GM12874 (cell line): ENCODE measurements at regions not wholly inside any gene's neighbourhood (a gene's known extent, or its start where the extent isn't known, plus 50 kb on each side); places are given as distances from the start of the nearest gene placed in this dataset.

Experiments used
- TF ChIP-seq, protein P1 (sequence below): IDR thresholded peaks from 2 replicates; pipeline ENCODE4 v1.5.1; 2011; ENCODE audit warnings: low read depth, mild to moderate bottlenecking, control low read depth, low read length, moderate library complexity; ENCODE audit not compliant: insufficient read depth

DNA sequence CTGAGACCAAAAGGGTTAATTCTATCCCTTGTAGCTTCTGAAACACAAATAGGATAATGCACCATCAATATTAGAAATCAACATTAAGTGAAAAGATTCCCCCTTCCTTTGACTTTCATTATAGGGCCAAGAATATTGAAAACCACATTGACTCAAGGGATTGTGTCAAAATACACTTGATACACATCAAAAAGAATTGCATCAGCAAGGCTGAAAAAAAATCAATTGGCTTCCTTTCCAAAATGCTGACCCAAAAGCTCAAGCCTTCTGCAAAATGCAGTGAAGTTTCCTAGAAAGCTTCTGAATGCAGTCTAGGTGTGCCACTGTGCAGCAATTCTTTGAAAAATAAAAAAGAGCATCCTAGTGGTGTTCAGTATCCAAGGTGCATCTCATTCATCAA is 674.4 kb downstream of the TOX3 start:
- TF ChIP-seq, protein P1, sequence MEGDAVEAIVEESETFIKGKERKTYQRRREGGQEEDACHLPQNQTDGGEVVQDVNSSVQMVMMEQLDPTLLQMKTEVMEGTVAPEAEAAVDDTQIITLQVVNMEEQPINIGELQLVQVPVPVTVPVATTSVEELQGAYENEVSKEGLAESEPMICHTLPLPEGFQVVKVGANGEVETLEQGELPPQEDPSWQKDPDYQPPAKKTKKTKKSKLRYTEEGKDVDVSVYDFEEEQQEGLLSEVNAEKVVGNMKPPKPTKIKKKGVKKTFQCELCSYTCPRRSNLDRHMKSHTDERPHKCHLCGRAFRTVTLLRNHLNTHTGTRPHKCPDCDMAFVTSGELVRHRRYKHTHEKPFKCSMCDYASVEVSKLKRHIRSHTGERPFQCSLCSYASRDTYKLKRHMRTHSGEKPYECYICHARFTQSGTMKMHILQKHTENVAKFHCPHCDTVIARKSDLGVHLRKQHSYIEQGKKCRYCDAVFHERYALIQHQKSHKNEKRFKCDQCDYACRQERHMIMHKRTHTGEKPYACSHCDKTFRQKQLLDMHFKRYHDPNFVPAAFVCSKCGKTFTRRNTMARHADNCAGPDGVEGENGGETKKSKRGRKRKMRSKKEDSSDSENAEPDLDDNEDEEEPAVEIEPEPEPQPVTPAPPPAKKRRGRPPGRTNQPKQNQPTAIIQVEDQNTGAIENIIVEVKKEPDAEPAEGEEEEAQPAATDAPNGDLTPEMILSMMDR: no peak

DNA sequence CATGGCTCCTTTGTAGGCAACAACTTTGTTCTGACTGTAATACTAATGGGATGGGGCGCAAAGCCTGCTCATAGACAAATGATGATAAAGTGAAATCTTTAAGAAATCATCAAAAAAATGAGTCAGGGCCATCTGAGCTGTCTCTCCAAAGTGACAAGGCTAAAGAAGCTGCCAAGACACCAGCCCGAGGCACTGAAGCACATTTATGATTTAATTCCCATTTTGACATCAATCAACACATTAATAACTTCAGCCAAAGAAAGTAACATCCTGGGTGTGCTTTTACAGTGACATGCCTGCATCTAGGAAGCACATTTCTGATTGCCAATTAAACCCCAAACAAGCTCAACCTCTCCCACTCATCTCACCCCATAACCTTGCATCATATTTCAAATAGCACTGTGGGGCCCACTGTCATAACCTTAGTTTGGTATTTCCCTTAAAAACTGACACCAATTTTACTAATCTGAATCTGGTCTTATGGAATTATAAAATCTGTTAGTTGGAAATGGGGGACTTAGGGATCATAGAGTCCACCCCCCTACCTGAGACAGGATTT is 676.6 kb downstream of the TOX3 start:
- TF ChIP-seq, protein P1: no peak

DNA sequence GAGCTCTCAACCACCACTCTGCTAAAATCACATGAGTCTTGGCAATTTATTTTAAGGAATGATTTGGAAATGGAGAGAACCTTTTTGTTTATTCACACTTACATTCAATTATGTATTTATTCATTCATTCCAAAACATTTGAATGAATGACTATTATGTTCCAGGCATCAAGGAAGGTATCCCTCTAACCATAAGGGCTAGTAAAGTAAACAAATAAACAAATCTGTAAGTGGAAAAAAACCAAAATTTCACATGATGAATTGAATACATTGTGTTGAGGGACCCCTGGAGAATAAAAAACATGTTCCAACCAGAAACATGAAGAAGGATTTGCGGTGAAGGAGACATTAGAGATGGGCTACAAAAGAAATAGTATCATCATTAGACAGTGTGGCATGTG is 677.8 kb downstream of the TOX3 start:
- TF ChIP-seq, protein P1: no peak

DNA sequence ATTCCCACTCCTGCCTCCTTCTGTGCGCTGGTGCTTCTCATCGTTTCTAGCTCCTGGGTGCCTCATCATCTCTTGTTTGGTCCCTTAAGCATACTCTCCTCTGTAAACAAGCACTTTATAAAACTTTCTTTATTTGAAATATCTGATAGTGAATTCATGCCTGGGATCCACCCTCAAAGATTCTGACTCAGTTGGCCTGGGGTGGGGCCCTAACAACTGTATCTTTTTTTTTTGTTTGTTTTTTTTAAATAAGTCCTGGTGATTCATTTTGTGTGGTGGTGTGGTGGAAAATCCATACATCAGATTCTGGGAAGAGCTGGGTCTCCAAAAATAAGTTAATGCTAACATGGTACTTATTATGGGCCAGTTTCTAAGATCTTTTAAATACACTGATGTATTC is 678.3 kb downstream of the TOX3 start:
- TF ChIP-seq, protein P1: no peak

DNA sequence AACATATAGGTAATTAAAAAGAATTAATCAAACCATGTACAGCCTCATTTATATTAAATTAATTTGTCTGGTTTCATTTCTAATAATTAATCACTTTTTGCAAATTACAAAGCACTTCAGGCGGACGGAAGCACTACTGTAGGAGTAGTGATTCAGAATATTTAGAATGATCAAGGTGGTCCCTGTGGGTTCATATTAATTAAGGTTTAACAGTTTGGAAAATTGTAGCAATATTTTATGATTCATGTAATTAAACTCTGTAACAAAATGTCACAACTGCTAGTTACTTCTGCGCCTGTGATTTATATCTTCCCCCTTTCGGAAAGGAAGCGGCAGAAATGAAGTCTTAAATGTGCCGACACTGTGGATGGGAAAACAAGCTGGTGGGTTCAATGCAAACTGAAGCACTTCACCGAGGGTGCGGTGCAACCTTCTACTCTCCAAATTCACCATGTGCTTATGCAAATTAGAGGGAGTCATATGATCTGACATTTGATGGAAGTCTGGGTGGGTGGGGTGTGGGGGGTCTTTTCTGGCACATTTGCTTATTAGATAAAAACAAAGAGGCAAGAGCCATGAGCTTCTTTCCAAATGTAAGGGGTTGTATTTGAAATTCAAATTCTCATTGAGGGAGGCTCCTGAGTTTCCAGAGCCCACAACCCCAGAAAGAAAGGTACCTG is 679.4 kb downstream of the TOX3 start:
- TF ChIP-seq, protein P1: no peak

DNA sequence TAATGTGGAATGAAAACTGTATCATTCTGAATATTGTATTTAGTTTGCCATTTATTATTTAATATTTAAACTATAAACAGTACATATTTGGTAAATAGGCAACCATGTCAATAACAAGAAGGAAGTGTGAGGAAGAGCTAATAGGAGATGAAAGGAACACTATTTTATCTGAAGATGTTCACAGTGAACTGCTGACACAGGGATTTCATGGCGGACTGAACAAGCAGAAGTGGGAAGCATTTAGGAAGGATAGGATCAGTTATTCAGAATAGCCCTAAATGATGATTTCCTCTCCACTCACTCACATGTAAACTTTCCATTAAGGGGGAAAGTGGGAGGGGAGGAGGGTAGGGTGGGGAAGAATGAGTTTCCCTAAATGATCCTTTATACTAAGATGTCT is 682.4 kb downstream of the TOX3 start:
- TF ChIP-seq, protein P1: no peak

DNA sequence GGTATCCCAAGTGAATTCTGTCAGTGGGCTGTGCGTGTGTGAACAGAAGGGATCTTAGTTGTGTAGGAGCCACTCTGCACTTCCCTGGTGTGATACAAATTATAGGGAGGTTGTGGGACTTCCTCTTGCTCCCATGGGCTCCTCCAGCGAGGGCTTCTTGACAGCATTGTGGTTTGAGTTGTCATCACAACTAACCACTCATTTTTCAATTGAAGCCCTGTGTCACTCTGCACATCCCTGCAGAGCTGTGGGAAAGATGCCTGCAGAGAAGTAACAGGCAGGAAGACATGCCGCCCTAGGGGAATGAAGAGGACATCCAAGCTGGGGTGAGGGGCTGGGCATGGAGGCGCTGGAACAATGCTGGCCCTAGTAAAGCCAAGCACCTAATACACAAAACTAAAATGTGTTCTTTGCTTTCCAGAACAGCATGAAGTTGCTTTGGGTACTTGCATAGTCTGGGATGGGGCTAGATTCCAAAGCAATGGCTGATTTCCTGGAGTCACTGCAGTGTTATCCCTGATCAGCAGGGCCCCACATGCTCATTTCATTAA is 692.5 kb downstream of the TOX3 start:
- TF ChIP-seq, protein P1: no peak
